ENCODE measurements at regions not wholly inside any gene's neighbourhood (a gene's known extent, or its start where the extent isn't known, plus 50 kb on each side); places are given as distances from the start of the nearest gene placed in this dataset.

DNA sequence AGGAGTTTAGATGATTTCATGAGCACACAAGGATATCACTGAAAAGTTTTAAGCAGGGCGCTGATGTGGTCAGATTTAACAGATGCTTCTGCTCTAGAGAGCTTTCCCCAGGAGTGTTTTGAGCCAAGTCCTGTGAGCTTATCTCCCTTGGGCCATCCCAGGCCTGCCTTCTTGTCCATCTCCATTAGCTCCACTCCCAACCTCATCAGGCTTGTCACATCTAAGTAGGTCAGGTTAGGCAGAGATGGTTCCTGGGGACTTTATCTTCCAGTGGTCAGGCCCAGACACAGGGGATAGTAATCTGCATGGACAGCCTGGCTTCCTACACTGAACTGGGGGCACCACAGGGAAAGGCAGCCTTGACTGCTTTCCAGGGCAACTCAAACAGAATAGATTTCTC, 145.4 kb upstream of the SRRM4 start:
- H3K27me3 ChIP-seq, result no peaks in the 10 kb centered on the region
- H3K27ac ChIP-seq, result no peak overlapping the region
- 50 to 63% methylated on average over 1 of the region's 1 CpG for WGBS, 2 donors
- intact Hi-C loops (cut with DNase I), result no loop called here
- H3K4me3 ChIP-seq, result no peak overlapping the region
- FAIRE-seq, result no peak
- H3K4me1 ChIP-seq, result no peaks in the 10 kb centered on the region
- H3K9me3 ChIP-seq, result no peaks in the 10 kb centered on the region
- H3K36me3 ChIP-seq, result no peaks in the 10 kb centered on the region
- DNase-seq, result no peak
- TF ChIP-seq CTCF (IDR thresholded peaks at IDR 0.05), result no peak
- ATAC-seq, result no peak

- FAIRE-seq, result no peak
- intact Hi-C loops (cut with DNase I), result no loop called here
- H3K4me1 ChIP-seq, result no peaks in the 10 kb centered on the region
- no peaks in the 10 kb centered on the region for H3K9me3 ChIP-seq
- DNase-seq, result no peak
- TF ChIP-seq CTCF (IDR thresholded peaks at IDR 0.05), result no peak
- no peak overlapping the region for H3K27ac ChIP-seq
- no peak for ATAC-seq
- no peaks in the 10 kb centered on the region for H3K36me3 ChIP-seq
- H3K4me3 ChIP-seq, result no peak overlapping the region
- H3K27me3 ChIP-seq, result no peaks in the 10 kb centered on the region
Observed at GRCh38 chr12:118840399-118840798, 140.9 kb upstream of the SRRM4 start.

- no peak for FAIRE-seq
- TF ChIP-seq CTCF (IDR thresholded peaks at IDR 0.05), result no peak
Observed at GRCh38 chr12:118840878-118841277, 140.5 kb upstream of the SRRM4 start.

DNA sequence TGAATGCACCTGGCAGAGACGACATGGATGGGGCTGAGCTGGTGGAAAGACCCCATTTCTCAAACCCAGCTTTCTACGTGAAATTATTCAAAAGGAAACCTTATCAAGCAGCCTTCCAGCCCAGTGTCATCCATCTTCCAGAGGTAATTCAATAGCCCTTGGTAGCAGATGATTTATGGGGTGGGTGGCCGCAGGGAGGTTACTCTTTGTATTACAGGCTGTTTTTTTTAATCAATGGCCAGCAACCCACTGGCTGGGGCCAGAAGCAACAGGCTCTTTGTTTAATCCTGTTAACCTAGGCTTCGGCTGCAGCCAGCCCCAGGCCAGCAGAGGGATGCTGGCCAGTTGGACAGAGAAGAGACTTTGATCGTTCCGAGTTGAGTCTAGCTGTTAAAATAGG, 139.8 kb upstream of the SRRM4 start:
- no peak for TF ChIP-seq CTCF (IDR thresholded peaks at IDR 0.05)
- Histone ChIP-seq H3K27ac (no peak overlapping the region), H3K27me3 (no peaks in the 10 kb centered on the region), H3K9me3 (no peaks in the 10 kb centered on the region), H3K36me3 (no peaks in the 10 kb centered on the region), H3K4me3 (no peak overlapping the region), H3K4me1 (no peaks in the 10 kb centered on the region)
- FAIRE-seq, result no peak
- WGBS, 2 donors, result 10 to 11% methylated on average over 6 of the region's 6 CpGs
- intact Hi-C loops (cut with DNase I), result no loop called here
- DNase-seq, result no peak
- ATAC-seq, result no peak

More at GRCh38 chr12:118840878-118841277, 140.5 kb upstream of the SRRM4 start:
- intact Hi-C loops (cut with DNase I), result no loop called here
- ATAC-seq, result no peak
- Histone ChIP-seq H3K27ac (no peak overlapping the region), H3K27me3 (no peaks in the 10 kb centered on the region), H3K9me3 (no peaks in the 10 kb centered on the region), H3K4me3 (no peak overlapping the region), H3K4me1 (no peaks in the 10 kb centered on the region), H3K36me3 (no peaks in the 10 kb centered on the region)
- no peak for DNase-seq

DNA sequence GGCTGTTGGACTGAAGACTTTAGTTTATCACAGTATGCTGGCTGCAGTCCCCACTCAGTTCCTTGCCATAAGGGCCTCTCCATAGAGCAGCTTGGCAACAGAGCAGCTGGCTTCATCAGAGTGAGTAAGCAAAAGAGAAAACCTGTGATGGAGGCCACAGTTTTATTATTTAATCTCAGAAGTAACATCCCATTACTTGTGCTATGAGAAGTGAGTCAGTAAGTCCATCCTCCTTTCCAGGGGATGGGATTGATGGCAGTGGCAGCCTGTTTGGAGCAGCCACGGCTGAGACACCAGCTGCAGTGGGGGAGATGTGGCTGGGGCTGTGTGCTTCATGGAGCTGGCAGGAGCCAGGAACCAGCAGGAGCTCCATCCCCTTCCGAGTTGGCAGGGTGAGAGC, 138.5 kb upstream of the SRRM4 start:
- WGBS, 2 donors, result 32 to 50% methylated on average over 2 of the region's 2 CpGs
- Histone ChIP-seq H3K27me3 (no peaks in the 10 kb centered on the region), H3K9me3 (no peaks in the 10 kb centered on the region), H3K36me3 (no peaks in the 10 kb centered on the region), H3K4me3 (no peak overlapping the region), H3K27ac (no peak overlapping the region), H3K4me1 (no peaks in the 10 kb centered on the region)
- TF ChIP-seq CTCF (IDR thresholded peaks at IDR 0.05), result no peak
- ATAC-seq, result no peak
- no peak for DNase-seq
- FAIRE-seq, result no peak
- intact Hi-C loops (cut with DNase I), result no loop called here

Data from pancreas (tissue), 10 donors.